HCT116 (cell line): ENCODE measurements at regions not wholly inside any gene's neighbourhood (a gene's known extent, or its start where the extent isn't known, plus 50 kb on each side); places are given as distances from the start of the nearest gene placed in this dataset.

ENCODE experiments used
- ATAC-seq: fragments of 200-7000 bp; cut with Tn5 transposase; 2 replicates; pipeline ENCODE4 v1.9.1; 2020; ENCODE audit warnings: mild to moderate bottlenecking, moderate library complexity
- BruUV-seq: library from RNA; stranded (reverse); fragments of 400-500 nt; replicated peaks from 2 replicates; lab custom pipeline; 2021; lab: Mats Ljungman, UMichigan
- CTCF ChIA-PET: fragments of 300-600 bp; sonication (Branson Sonifier 250); formaldehyde crosslinking; loops from one replicate; lab custom pipeline; 2021; ENCODE audit warnings: antibody characterized with exemption; lab: Charles Lee
- POLR2A ChIA-PET: fragments of 300-600, 350-600 bp; sonication (Branson Sonifier 250); formaldehyde crosslinking; loops from one replicate; lab custom pipeline; 2021; ENCODE audit warnings: antibody characterized with exemption; lab: Charles Lee
- RAD21 ChIA-PET, 2 experiments: fragments of 300-600 bp; sonication (Branson Sonifier 250); formaldehyde crosslinking; loops; one replicate each; lab custom pipeline; 2023; ENCODE audit warnings: low total read pairs in 2 of 2; ENCODE audit not compliant: uncharacterized antibody in 2 of 2, unreplicated experiment in 2 of 2, low non-redundant PET in 1 of 2; lab: Charles Lee
- DNase-seq: peaks from one replicate; pipeline ENCODE4 v3.0.0-alpha.2; 2010; ENCODE audit warnings: low read depth, low spot score
- H2AFZ ChIP-seq: fragments of 200-600 bp; shearing (Covaris generic), sonication (generic); 2 replicates; pipeline ENCODE4 v1.6.1; 2017; ENCODE audit warnings: low read depth, mixed run types, mixed read lengths, antibody characterized with exemption, low read length; ENCODE audit not compliant: poor library complexity, severe bottlenecking
- H3K27ac ChIP-seq: 2 replicates; pipeline ENCODE4 v1.5.1; 2012; ENCODE audit warnings: low read depth, low read length
- H3K27me3 ChIP-seq: fragments of 200-600 bp; sonication (generic); 2 replicates; pipeline ENCODE4 v1.6.1; 2016; ENCODE audit warnings: mixed run types, low read length, mixed read lengths; ENCODE audit not compliant: insufficient read depth
- H3K36me3 ChIP-seq, 2 experiments: fragments of 200-500 bp in 1 of 2; fragments of 200-600 bp in 1 of 2; sonication (Bioruptor generic) in 1 of 2; sonication (generic) in 1 of 2; 2 replicates each; pipeline versions ENCODE4 v1.5.1 to v1.6.1; 2014 to 2016; ENCODE audit warnings: low read length in 2 of 2, inconsistent platforms in 1 of 2, mixed read lengths in 1 of 2, mixed run types in 1 of 2; ENCODE audit not compliant: insufficient read depth in 2 of 2, control insufficient read depth in 1 of 2
- H3K4me1 ChIP-seq, 2 experiments: fragments of 200-600 bp in 1 of 2; sonication (generic) in 1 of 2; 2 replicates each; pipeline versions ENCODE4 v1.5.1 to v1.6.1; 2012 to 2017; ENCODE audit warnings: low read length in 2 of 2, inconsistent platforms in 1 of 2, mild to moderate bottlenecking in 1 of 2, mixed read lengths in 1 of 2, mixed run types in 1 of 2, moderate library complexity in 1 of 2; ENCODE audit not compliant: insufficient read depth in 2 of 2, control insufficient read depth in 1 of 2
- H3K4me2 ChIP-seq: fragments of 200-600 bp; sonication (generic); 2 replicates; pipeline ENCODE4 v1.6.1; 2017; ENCODE audit warnings: mixed run types, low read length, mixed read lengths
- H3K4me3 ChIP-seq, 2 experiments: fragments of 200-600 bp in 1 of 2; sonication (generic) in 1 of 2; replicated peaks in 1 of 2; 2 replicates each; pipeline ENCODE4 v1.5.1; 2011 to 2016; ENCODE audit warnings: low read length in 2 of 2, control low read depth in 1 of 2, low read depth in 1 of 2, mild to moderate bottlenecking in 1 of 2, mixed read lengths in 1 of 2, mixed run types in 1 of 2
- H3K79me2 ChIP-seq: fragments of 200-600 bp; sonication (generic); 2 replicates; pipeline ENCODE4 v1.6.1; 2017; ENCODE audit warnings: mild to moderate bottlenecking, mixed run types, low read length, moderate library complexity, mixed read lengths; ENCODE audit not compliant: insufficient read depth
- H3K9ac ChIP-seq: fragments of 200-600 bp; sonication (generic); 2 replicates; pipeline ENCODE4 v1.6.1; 2016; ENCODE audit warnings: low read length, mixed read lengths
- H3K9me2 ChIP-seq: fragments of 200-600 bp; sonication (generic), shearing (Covaris generic); 2 replicates; pipeline ENCODE4 v1.6.1; 2017; ENCODE audit warnings: mixed run types, mild to moderate bottlenecking, moderate library complexity; ENCODE audit not compliant: insufficient read depth
- H3K9me3 ChIP-seq, 2 experiments: fragments of 200-500 bp in 1 of 2; fragments of 200-600 bp in 1 of 2; sonication (Bioruptor generic) in 1 of 2; sonication (generic) in 1 of 2; 2 replicates each; pipeline ENCODE4 v1.6.1; 2014 to 2017; ENCODE audit warnings: low read length in 2 of 2, mixed read lengths in 2 of 2, inconsistent platforms in 1 of 2, low read depth in 1 of 2, mild to moderate bottlenecking in 1 of 2, mixed run types in 1 of 2, moderate library complexity in 1 of 2; ENCODE audit not compliant: control insufficient read depth in 1 of 2, insufficient read depth in 1 of 2
- H4K20me1 ChIP-seq: fragments of 200-600 bp; sonication (generic), shearing (Covaris generic); 2 replicates; pipeline ENCODE4 v1.6.1; 2017; ENCODE audit warnings: mixed run types, mild to moderate bottlenecking, moderate library complexity; ENCODE audit not compliant: insufficient read depth
- CEBPB ChIP-seq: IDR thresholded peaks from 2 replicates; pipeline ENCODE4 v1.6.1; 2012; ENCODE audit warnings: low read depth
- EGR1 ChIP-seq: IDR thresholded peaks from 2 replicates; pipeline ENCODE4 v1.6.1; 2012; ENCODE audit warnings: low read depth
- ELF1 ChIP-seq: IDR thresholded peaks from 2 replicates; pipeline ENCODE4 v1.6.1; 2012; ENCODE audit warnings: low read depth, borderline replicate concordance
- EZH2 ChIP-seq: fragments of 200-600 bp; sonication (generic); IDR thresholded peaks from 2 replicates; pipeline ENCODE4 v1.6.1; 2017; ENCODE audit warnings: antibody characterized with exemption, mixed run types
- EZH2phosphoT487 ChIP-seq: fragments of 200-600 bp; IDR thresholded peaks from 2 replicates; pipeline ENCODE4 v1.6.1; 2018; ENCODE audit warnings: antibody characterized with exemption, borderline replicate concordance
- FOSL1 ChIP-seq: IDR thresholded peaks from 2 replicates; pipeline ENCODE4 v1.6.1; 2012; ENCODE audit warnings: low read depth
- JUND ChIP-seq: IDR thresholded peaks from 2 replicates; pipeline ENCODE4 v1.6.1; 2012
- POLR2A ChIP-seq: IDR thresholded peaks from 2 replicates; pipeline ENCODE4 v1.7.0; 2011; ENCODE audit warnings: borderline replicate concordance; ENCODE audit not compliant: insufficient read depth, insufficient read length; ENCODE audit errors: extremely low read depth
- POLR2AphosphoS5 ChIP-seq: IDR thresholded peaks from 2 replicates; pipeline ENCODE4 v1.6.1; 2011; ENCODE audit warnings: mild to moderate bottlenecking, low read depth, low read length, moderate library complexity
- RAD21 ChIP-seq: IDR thresholded peaks from 2 replicates; pipeline ENCODE4 v1.6.1; 2012; ENCODE audit warnings: low read depth, mild to moderate bottlenecking
- SIN3A ChIP-seq: IDR thresholded peaks from 2 replicates; pipeline ENCODE4 v1.6.1; 2012; ENCODE audit warnings: low read depth
- SP1 ChIP-seq: IDR thresholded peaks from 2 replicates; pipeline ENCODE4 v1.6.1; 2012; ENCODE audit warnings: low read depth
- TCF7L2 ChIP-seq: IDR thresholded peaks from 2 replicates; pipeline ENCODE4 v1.7.0; 2011; ENCODE audit warnings: borderline replicate concordance, inconsistent platforms; ENCODE audit not compliant: insufficient read depth, insufficient read length; ENCODE audit errors: extremely low read depth
- intact Hi-C: fragments of 100-400 bp; cut with micrococcal nuclease; formaldehyde crosslinking; loops from 2 replicates; pipeline ENCODE4 v1.10.0; 2022
- TF ChIP-seq, protein P1 (sequence below): IDR thresholded peaks from 2 replicates; pipeline ENCODE4 v1.6.1; 2011; ENCODE audit warnings: mild to moderate bottlenecking, low read length, moderate library complexity; ENCODE audit not compliant: insufficient replicate concordance; ENCODE audit errors: extremely low read depth
- TF ChIP-seq, protein P2 (sequence below), 3 experiments: fragments of 200-600 bp in 1 of 3; sonication (generic) in 1 of 3; IDR thresholded peaks in 2 of 3; conservative IDR thresholded peaks in 1 of 3; 2 replicates each; pipeline ENCODE4 v1.5.1; 2012 to 2017; ENCODE audit warnings: low read depth in 2 of 3, low read length in 2 of 3, antibody characterized with exemption in 1 of 3, borderline replicate concordance in 1 of 3, control low read depth in 1 of 3, mild to moderate bottlenecking in 1 of 3, mixed read lengths in 1 of 3, mixed run types in 1 of 3, moderate library complexity in 1 of 3; ENCODE audit not compliant: insufficient read depth in 1 of 3

DNA sequence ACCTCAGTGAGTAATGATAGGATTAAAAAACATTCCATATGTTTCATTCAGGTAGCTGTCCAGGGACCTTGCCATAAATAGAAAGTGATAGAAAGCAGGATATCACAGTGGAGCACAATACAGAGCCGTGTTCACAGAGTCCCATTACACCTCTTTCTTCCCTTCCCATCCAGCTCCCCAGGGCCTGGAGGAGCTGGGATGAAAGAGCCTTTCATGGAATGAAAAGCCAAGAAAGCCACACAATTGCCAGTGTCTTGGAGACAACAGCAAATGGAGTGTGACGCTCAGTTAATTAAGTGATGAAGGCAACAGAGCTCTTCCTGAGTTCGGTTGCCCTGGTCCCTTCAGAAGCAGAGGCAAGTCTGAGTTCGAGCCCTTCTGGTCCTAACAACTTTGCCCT, 387.3 kb upstream of the PLXNA2 start:
- H3K9ac ChIP-seq = no peak overlapping the region
- intact Hi-C loops = no loop called here
- TF ChIP-seq EGR1 = no peak
- no peak for TF ChIP-seq EZH2
- no peak for TF ChIP-seq ELF1
- TF ChIP-seq CEBPB = no peak
- no peak for TF ChIP-seq SP1
- no peak for TF ChIP-seq TCF7L2
- TF ChIP-seq JUND = no peak
- TF ChIP-seq FOSL1 = no peak
- TF ChIP-seq RAD21 = no peak
- no peak for TF ChIP-seq POLR2A
- no peak for TF ChIP-seq SIN3A
- no peak for TF ChIP-seq EZH2phosphoT487
- TF ChIP-seq, protein P1, sequence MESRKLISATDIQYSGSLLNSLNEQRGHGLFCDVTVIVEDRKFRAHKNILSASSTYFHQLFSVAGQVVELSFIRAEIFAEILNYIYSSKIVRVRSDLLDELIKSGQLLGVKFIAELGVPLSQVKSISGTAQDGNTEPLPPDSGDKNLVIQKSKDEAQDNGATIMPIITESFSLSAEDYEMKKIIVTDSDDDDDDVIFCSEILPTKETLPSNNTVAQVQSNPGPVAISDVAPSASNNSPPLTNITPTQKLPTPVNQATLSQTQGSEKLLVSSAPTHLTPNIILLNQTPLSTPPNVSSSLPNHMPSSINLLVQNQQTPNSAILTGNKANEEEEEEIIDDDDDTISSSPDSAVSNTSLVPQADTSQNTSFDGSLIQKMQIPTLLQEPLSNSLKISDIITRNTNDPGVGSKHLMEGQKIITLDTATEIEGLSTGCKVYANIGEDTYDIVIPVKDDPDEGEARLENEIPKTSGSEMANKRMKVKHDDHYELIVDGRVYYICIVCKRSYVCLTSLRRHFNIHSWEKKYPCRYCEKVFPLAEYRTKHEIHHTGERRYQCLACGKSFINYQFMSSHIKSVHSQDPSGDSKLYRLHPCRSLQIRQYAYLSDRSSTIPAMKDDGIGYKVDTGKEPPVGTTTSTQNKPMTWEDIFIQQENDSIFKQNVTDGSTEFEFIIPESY = no peak
- TF ChIP-seq POLR2AphosphoS5 = no peak
- TF ChIP-seq, protein P2, sequence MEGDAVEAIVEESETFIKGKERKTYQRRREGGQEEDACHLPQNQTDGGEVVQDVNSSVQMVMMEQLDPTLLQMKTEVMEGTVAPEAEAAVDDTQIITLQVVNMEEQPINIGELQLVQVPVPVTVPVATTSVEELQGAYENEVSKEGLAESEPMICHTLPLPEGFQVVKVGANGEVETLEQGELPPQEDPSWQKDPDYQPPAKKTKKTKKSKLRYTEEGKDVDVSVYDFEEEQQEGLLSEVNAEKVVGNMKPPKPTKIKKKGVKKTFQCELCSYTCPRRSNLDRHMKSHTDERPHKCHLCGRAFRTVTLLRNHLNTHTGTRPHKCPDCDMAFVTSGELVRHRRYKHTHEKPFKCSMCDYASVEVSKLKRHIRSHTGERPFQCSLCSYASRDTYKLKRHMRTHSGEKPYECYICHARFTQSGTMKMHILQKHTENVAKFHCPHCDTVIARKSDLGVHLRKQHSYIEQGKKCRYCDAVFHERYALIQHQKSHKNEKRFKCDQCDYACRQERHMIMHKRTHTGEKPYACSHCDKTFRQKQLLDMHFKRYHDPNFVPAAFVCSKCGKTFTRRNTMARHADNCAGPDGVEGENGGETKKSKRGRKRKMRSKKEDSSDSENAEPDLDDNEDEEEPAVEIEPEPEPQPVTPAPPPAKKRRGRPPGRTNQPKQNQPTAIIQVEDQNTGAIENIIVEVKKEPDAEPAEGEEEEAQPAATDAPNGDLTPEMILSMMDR (IDR thresholded peaks at IDR 0.05 in 2 of 3, conservative IDR thresholded peaks at IDR 0.05 in 1 of 3; ENCODE audit: borderline replicate concordance in 1 of 3, insufficient read depth in 1 of 3, low read depth in 2 of 3, low read length in 2 of 3) = no peak
- no peaks in the 10 kb centered on the region for H3K9me3 ChIP-seq
- H3K27me3 ChIP-seq = no peaks in the 10 kb centered on the region
- CTCF ChIA-PET = no interaction called here
- BruUV-seq = no TSS peak
- no peaks in the 10 kb centered on the region for H3K9me2 ChIP-seq
- no peaks in the 10 kb centered on the region for H3K79me2 ChIP-seq
- DNase-seq (no peak), ATAC-seq (no peak)
- RAD21 ChIA-PET = no interaction called here
- no peaks in the 10 kb centered on the region for H3K36me3 ChIP-seq
- H4K20me1 ChIP-seq = no peaks in the 10 kb centered on the region
- no peak overlapping the region for H3K4me2 ChIP-seq
- POLR2A ChIA-PET = no interaction called here
- H3K4me3 ChIP-seq = no peak overlapping the region
- H3K27ac ChIP-seq = no peak overlapping the region
- no peak overlapping the region for H2AFZ ChIP-seq
- no peaks in the 10 kb centered on the region for H3K4me1 ChIP-seq
